Uterus (tissue), 2 donors: ENCODE measurements at regions not wholly inside any gene's neighbourhood (a gene's known extent, or its start where the extent isn't known, plus 50 kb on each side); places are given as distances from the start of the nearest gene placed in this dataset.

Experiments
- POLR2A ChIP-seq, 2 donors: fragments of 450-650 bp; IDR thresholded peaks; one replicate each; pipeline ENCODE4 v1.6.1; 2016; ENCODE audit warnings: antibody characterized with exemption in 2 of 2, mild to moderate bottlenecking in 1 of 2, moderate library complexity in 1 of 2
- TF ChIP-seq, protein P1 (sequence below), 4 experiments: fragments of 200-600 bp in 2 of 4; fragments of 450-650 bp in 2 of 4; sonication (generic) in 2 of 4; IDR thresholded peaks; one replicate each; pipeline ENCODE4 v1.5.1; 2016 to 2019; ENCODE audit warnings: antibody characterized with exemption in 4 of 4, mild to moderate bottlenecking in 2 of 4, moderate library complexity in 1 of 4

GRCh38 chr3:66565301-66565700 is 64.5 kb upstream of the LRIG1 start:
- TF ChIP-seq, protein P1, sequence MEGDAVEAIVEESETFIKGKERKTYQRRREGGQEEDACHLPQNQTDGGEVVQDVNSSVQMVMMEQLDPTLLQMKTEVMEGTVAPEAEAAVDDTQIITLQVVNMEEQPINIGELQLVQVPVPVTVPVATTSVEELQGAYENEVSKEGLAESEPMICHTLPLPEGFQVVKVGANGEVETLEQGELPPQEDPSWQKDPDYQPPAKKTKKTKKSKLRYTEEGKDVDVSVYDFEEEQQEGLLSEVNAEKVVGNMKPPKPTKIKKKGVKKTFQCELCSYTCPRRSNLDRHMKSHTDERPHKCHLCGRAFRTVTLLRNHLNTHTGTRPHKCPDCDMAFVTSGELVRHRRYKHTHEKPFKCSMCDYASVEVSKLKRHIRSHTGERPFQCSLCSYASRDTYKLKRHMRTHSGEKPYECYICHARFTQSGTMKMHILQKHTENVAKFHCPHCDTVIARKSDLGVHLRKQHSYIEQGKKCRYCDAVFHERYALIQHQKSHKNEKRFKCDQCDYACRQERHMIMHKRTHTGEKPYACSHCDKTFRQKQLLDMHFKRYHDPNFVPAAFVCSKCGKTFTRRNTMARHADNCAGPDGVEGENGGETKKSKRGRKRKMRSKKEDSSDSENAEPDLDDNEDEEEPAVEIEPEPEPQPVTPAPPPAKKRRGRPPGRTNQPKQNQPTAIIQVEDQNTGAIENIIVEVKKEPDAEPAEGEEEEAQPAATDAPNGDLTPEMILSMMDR (IDR thresholded peaks at IDR 0.05) = no peak
- TF ChIP-seq POLR2A (IDR thresholded peaks at IDR 0.05) = no peak
